HL-60 (cell line): ENCODE measurements at regions not wholly inside any gene's neighbourhood (a gene's known extent, or its start where the extent isn't known, plus 50 kb on each side); places are given as distances from the start of the nearest gene placed in this dataset.

Source experiments
- CTCF ChIP-seq: IDR thresholded peaks from one replicate; pipeline ENCODE4 v1.5.1; 2011; ENCODE audit warnings: low read length, control low read depth, inconsistent platforms; ENCODE audit not compliant: insufficient read depth
- GABPA ChIP-seq: IDR thresholded peaks from 2 replicates; pipeline ENCODE4 v1.6.1; 2012; ENCODE audit warnings: low read depth
- POLR2AphosphoS5 ChIP-seq: IDR thresholded peaks from 2 replicates; pipeline ENCODE4 v1.6.1; 2012; ENCODE audit warnings: low read depth
- REST ChIP-seq: IDR thresholded peaks from 2 replicates; pipeline ENCODE4 v1.6.1; 2012; ENCODE audit warnings: low read depth; ENCODE audit not compliant: insufficient replicate concordance
- SPI1 ChIP-seq: IDR thresholded peaks from 2 replicates; pipeline ENCODE4 v1.6.1; 2012; ENCODE audit warnings: low read depth, mild to moderate bottlenecking, borderline replicate concordance

- TF ChIP-seq CTCF, result no peak
- TF ChIP-seq POLR2AphosphoS5, result no peak
- no peak for TF ChIP-seq GABPA
- TF ChIP-seq REST, result no peak
- no peak for TF ChIP-seq SPI1
These were observed 628.4 kb downstream of the SPRY1 start for GRCh38 chr4:124025000-124025399.
